ENCODE measurements at regions not wholly inside any gene's neighbourhood (a gene's known extent, or its start where the extent isn't known, plus 50 kb on each side); places are given as distances from the start of the nearest gene placed in this dataset.

DNA sequence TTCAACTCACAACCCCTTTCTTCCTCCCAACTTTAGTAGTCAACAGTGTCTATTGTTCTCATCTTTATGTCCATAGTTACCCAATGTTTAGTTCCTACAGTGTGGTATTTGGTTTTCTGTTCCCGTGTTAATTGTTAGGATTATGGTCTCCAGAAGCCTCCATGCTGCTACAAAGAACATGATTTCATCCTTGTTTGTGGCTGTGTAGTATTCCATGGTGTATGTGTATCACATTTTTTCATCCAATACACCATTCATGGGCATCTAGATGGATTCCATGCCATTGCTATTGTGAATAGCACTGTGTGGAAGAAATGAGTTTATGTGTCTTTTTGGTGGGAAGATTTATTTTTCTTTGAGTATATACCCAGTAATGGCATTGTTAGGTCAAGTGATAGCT lies 420.3 kb downstream of the XYLT1 start:
- H3K27ac ChIP-seq, result no peak overlapping the region
- no peaks in the 10 kb centered on the region for H3K4me1 ChIP-seq
- H3K9me3 ChIP-seq, result no peaks in the 10 kb centered on the region
- intact Hi-C loops (cut with DNase I; ENCODE audit: low total_unique reads), result no loop called here
- no peak for DNase-seq
- TF ChIP-seq CTCF (IDR thresholded peaks at IDR 0.05), result no peak
- H3K36me3 ChIP-seq, result no peaks in the 10 kb centered on the region
- H3K27me3 ChIP-seq, result no peaks in the 10 kb centered on the region
- H3K4me3 ChIP-seq, result no peak overlapping the region
